RKO (cell line): ENCODE measurements at regions not wholly inside any gene's neighbourhood (a gene's known extent, or its start where the extent isn't known, plus 50 kb on each side); places are given as distances from the start of the nearest gene placed in this dataset.
"Not testable (repeated sequence)": the region's sequence is repeated elsewhere in the genome, so short reads cannot be mapped to it uniquely, and the experiment has no call there.

ENCODE experiments used
- DNase-seq: peaks from one replicate; pipeline ENCODE4 v3.0.0-alpha.2; 2016; ENCODE audit warnings: low spot score

- no peak for DNase-seq
Measured at GRCh38 chr6:134555672-134556071, 237.8 kb upstream of the SGK1 start.

GRCh38 chr6:134553936-134554335 is 236.0 kb upstream of the SGK1 start:
- DNase-seq: no peak

GRCh38 chr6:134551245-134551960 is 233.5 kb upstream of the SGK1 start:
- DNase-seq: no peak

GRCh38 chr6:134550604-134551003 is 232.7 kb upstream of the SGK1 start:
- no peak for DNase-seq

- DNase-seq: no peak
Measured at GRCh38 chr6:134549854-134550253, 231.9 kb upstream of the SGK1 start.

GRCh38 chr6:134546962-134547645 is 229.2 kb upstream of the SGK1 start:
- DNase-seq: no peak

GRCh38 chr6:134544737-134545136 is 226.8 kb upstream of the SGK1 start:
- DNase-seq: no peak

- DNase-seq: no peak
Measured at GRCh38 chr6:134543128-134543527, 225.2 kb upstream of the SGK1 start.

- no peak for DNase-seq
Measured at GRCh38 chr6:134541001-134541400, 223.1 kb upstream of the SGK1 start.

- no peak for DNase-seq
Measured at GRCh38 chr6:134539865-134540323, 222.0 kb upstream of the SGK1 start.

- DNase-seq: not testable (repeated sequence)
Measured at GRCh38 chr6:134537765-134538164, 219.9 kb upstream of the SGK1 start.

GRCh38 chr6:134537146-134537555 is 219.2 kb upstream of the SGK1 start:
- DNase-seq: peak; percentile 77

GRCh38 chr6:134535831-134536230 is 217.9 kb upstream of the SGK1 start:
- DNase-seq: no peak

- peak; percentile 22 for DNase-seq
Measured at GRCh38 chr6:134534708-134535149, 216.8 kb upstream of the SGK1 start.

- no peak for DNase-seq
Measured at GRCh38 chr6:134533991-134534390, 216.1 kb upstream of the SGK1 start.

GRCh38 chr6:134532694-134533624 is 215.0 kb upstream of the SGK1 start:
- DNase-seq: no peak

GRCh38 chr6:134531611-134532010 is 213.7 kb upstream of the SGK1 start:
- DNase-seq: no peak

- DNase-seq: no peak
Measured at GRCh38 chr6:134531188-134531551, 213.3 kb upstream of the SGK1 start.

GRCh38 chr6:134529921-134530320 is 212.0 kb upstream of the SGK1 start:
- no peak for DNase-seq

- DNase-seq: no peak
Measured at GRCh38 chr6:134529305-134529704, 211.4 kb upstream of the SGK1 start.

GRCh38 chr6:134527108-134527787 is 209.3 kb upstream of the SGK1 start:
- no peak for DNase-seq
